ENCODE measurements at regions not wholly inside any gene's neighbourhood (a gene's known extent, or its start where the extent isn't known, plus 50 kb on each side); places are given as distances from the start of the nearest gene placed in this dataset.

DNA sequence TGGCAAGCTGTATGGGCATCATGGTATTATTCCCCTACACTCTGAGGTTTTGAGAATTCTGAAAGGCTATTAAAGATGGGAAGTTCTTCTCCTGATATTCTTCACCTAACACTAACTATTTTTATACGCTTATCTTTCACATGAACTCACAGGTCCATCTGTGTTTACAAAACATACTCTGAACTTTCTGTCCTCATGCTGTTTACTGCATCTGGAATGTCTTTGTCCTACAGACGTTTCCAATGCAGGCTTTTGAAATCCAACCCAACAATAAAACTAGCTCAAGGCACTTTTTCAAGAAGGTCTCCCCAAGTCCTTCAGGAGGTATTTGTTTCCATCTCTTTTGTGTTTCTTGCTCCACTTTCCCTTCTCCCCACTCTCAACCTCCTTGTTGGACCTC, 60.5 kb upstream of the MLIP start:
- TF ChIP-seq, protein P1, sequence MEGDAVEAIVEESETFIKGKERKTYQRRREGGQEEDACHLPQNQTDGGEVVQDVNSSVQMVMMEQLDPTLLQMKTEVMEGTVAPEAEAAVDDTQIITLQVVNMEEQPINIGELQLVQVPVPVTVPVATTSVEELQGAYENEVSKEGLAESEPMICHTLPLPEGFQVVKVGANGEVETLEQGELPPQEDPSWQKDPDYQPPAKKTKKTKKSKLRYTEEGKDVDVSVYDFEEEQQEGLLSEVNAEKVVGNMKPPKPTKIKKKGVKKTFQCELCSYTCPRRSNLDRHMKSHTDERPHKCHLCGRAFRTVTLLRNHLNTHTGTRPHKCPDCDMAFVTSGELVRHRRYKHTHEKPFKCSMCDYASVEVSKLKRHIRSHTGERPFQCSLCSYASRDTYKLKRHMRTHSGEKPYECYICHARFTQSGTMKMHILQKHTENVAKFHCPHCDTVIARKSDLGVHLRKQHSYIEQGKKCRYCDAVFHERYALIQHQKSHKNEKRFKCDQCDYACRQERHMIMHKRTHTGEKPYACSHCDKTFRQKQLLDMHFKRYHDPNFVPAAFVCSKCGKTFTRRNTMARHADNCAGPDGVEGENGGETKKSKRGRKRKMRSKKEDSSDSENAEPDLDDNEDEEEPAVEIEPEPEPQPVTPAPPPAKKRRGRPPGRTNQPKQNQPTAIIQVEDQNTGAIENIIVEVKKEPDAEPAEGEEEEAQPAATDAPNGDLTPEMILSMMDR (IDR thresholded peaks at IDR 0.05): no peak
- TF ChIP-seq POLR2A (IDR thresholded peaks at IDR 0.05): no peak

All from Peyer's patch (tissue), 4 donors.